ENCODE measurements at regions not wholly inside any gene's neighbourhood (a gene's known extent, or its start where the extent isn't known, plus 50 kb on each side); places are given as distances from the start of the nearest gene placed in this dataset.

GRCh38 chr2:48145845-48146452 lies 168.5 kb upstream of the FOXN2 start:
- no peak for DNase-seq

DNA sequence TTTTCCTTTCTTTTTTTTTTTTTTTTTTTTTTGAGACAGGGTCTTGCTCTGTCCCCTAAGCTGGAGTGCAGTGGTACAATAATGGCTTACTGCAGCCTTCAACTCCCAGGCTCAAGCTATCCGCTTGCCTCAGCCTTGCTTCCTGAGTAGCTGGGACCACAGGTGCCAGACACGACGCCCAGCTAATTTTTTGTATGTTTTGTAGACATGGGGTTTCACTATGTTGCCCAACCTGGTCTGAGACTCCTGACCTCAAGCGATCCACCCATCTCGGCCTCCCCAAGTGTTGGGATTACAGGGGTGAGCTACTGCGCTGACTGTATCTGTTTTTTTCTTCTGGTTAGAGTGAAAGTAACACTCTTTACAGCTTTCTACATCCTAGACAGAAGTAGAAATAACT lies 167.9 kb upstream of the FOXN2 start:
- DNase-seq = no peak

DNA sequence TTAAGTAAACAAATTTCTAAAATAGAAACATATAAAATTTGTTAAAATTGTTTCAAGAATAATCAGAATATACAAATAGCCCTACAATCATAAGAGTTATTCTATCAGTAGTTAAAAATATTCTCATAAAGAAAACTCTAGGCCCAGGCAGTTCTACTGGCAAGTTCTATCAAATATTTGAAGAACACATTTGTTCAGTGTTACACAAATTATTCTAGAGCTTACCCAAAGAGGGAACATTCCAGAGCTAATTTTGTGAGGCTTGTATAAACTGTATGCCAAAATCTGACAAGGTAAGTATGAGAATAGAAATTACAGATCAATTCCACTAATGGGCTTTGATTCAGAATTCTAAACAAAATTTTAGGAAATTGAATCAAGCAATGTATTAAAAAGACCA lies 166.8 kb upstream of the FOXN2 start:
- no peak for DNase-seq

- no peak for DNase-seq
Measured at GRCh38 chr2:48148841-48149430, 165.5 kb upstream of the FOXN2 start.

- DNase-seq = no peak
Measured at GRCh38 chr2:48157150-48157549, 157.3 kb upstream of the FOXN2 start.

GRCh38 chr2:48161628-48162027 lies 152.9 kb upstream of the FOXN2 start:
- no peak for DNase-seq

- DNase-seq = no peak
Measured at GRCh38 chr2:48162742-48163141, 151.7 kb upstream of the FOXN2 start.

DNA sequence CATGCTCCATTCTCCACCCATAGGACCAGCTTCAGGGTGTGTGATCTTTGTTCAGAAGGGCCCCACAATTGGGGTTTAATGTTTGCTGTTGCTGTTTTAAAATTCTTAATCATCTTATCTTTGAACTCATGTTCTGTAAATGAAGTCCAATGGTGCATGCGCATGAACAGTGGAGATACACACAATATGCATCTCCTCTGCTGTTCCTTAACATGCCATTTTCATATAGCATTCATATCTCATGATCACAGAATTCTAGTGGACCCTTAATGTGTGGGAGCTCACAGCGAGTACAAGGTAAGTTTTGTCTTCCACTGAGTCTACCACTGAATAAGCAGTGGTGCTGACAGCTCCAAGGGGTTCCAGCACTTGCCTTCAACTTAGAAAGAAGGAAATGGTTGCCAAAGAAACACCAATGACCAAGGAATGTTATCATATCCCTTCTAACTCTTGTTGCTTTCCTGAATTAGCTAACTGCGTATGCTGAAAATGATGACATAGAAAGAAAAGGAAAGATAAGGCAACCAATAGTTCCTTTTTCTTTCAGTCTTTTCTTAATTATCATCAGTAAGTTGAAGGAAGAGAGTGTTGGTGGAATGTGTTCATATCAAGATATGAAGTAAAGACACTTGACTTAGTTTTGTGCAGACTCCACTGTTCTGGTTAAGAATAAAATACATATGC lies 149.3 kb upstream of the FOXN2 start:
- DNase-seq = no peak

- DNase-seq = peak in 1 of 2 donors; percentile 26
Measured at GRCh38 chr2:48169141-48169592, 145.3 kb upstream of the FOXN2 start.

DNA sequence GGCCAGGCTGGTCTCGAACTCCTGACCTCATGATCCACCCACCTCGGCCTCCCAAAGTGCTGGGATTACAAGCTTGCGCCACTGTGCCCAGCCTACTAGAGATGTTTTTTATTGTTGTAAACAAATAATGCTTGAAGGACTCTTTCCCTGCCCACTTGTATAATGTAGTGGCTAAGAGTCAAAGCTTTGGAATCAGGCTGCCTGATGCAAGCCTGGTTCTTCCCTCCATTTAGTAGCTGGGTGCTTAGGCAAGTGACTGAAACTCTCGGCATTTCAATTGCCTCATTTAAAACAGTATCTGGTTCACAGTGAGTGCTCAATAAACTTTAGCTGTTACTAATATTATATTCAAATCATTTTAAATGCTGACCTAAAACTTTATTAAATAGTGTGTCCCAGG lies 144.2 kb upstream of the FOXN2 start:
- DNase-seq = no peak

- DNase-seq = no peak
Measured at GRCh38 chr2:48173141-48173540, 141.3 kb upstream of the FOXN2 start.

DNA sequence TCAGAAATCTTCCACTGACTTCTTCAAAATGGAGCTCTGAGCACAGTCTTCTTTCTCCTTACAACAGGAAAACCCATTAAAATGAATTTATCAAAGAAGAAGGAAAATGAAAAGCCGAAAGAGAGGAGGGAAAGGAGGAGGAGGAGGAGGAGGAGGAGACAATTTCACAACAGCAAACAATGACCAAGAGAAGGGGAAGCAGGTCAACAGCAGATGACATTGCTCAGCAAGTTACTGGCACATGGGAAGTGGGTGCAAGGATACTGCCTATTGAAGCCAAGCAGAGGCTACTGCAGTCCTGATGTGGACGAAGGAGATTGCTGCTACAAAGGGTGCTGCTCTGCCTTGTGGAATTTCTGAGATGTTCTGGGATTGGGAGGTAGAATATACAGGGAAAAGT lies 140.0 kb upstream of the FOXN2 start:
- DNase-seq = no peak

DNA sequence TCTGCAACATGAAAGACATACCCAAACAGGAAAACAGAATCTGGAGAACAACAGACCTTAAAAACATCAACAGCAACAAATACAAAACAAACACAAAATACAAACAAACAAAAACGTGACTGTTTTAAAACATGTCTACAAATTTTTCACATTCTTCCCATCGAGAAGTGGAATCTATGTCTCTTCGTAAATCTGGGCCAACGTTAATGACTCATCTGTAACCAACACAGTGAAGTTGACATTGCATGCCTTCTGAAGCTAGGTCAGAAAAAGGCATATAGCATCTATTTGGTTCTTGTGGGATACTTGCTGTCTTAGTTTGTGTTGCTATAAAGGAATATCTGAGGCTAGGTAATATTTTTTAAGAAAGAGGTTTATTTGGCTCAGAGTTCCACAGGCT lies 139.2 kb upstream of the FOXN2 start:
- no peak for DNase-seq

DNA sequence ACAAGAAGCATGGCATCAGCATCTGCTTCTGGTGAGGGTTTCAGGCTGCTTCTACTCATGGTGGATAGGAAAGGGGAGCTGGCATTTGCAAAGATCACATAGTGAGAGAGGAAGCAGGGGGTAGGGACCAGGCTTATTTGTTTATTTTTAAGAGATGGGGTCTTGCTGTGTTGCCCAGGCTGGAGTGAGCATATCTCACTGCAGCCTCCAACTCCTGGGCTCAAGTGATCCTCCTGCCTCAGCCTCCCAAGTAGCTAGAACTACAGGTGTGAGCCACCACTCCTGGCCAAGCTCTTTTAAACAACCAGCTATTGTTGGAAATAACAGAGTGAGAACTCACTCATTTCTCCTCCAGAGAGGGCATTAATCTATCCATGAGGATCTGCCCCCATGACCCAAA lies 138.8 kb upstream of the FOXN2 start:
- no peak for DNase-seq

DNA sequence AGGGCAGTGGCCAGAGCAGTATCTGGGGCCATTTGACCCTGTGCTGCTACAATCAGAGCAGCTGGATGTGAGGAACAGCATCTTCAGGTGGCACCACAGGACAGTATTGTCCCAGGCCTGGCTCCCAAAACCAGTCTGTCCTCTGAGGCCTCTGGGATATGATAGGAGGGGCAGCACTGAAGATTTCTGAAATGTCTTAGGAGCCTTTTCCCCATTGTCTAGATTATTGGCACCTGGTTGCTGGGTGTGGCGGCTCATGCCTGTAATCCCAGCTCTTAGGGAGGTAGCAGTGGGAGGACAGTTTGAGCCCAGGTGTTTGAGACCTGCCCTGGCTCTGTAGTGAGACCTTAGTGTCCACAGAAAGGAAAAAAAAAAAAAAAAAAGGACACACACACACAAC lies 137.6 kb upstream of the FOXN2 start:
- no peak for DNase-seq

GRCh38 chr2:48178611-48179010 lies 135.9 kb upstream of the FOXN2 start:
- DNase-seq = no peak

DNA sequence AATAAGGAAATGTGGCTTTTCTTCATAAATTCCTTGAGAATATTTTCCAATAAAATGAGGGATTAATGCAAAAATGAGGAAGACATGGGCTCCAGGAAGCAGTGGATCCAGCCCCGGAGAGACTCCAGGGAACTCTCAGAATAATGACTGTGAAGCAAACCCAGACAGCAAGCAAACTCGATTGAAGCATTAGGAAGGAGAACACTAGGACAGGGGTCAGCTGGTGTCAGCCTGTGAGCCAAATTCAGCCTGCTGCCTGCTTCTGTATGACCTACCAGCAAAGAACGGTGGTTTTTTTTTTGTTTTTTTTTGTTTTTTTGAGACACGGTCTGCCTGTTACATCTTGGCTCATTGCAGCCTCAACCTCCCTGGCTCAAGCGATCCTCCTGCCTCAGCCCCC lies 133.9 kb upstream of the FOXN2 start:
- DNase-seq = no peak

GRCh38 chr2:48183276-48183675 lies 131.2 kb upstream of the FOXN2 start:
- no peak for DNase-seq

DNA sequence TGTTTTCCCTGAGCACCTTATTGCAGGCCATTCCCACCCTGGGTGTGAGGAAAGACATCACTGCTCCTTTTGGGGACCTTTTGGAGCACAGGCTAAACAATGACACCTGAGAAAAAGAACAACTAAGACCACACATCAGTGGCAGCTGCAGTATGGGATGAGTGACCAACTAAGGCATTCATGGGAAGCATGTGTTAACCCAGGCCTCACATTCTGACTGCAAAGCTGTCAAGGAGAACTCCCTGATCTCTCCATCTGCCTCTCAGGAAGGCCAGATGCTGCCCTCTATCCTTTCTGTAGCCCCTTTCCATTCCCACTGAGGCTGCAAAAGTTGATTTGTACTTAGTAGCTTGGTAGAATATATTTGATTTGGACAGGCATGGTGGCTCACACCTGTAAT lies 130.5 kb upstream of the FOXN2 start:
- no peak for DNase-seq

DNA sequence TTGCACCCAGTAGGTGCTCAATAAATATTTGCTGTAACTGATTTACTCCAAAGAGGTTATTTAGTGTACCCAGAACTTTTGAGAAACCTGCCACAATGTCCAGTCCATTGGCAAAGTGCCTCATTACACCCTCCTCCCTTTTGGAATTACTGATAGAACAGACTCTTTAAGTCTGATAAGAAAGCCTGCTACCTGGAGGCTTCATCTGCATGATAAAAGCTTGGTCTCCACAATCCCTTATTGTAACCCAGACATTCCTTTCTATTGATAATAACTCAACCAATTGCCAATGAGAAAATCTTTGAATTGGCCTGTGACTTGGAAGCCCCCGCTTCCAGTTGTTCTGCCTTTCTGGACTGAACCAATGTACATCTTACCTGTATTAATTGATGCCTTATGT lies 127.0 kb upstream of the FOXN2 start:
- no peak for DNase-seq

GRCh38 chr2:48189552-48190228 lies 124.8 kb upstream of the FOXN2 start:
- DNase-seq = peak; percentile 3 to 53

GRCh38 chr2:48190230-48190629 lies 124.3 kb upstream of the FOXN2 start:
- DNase-seq = no peak

GRCh38 chr2:48194641-48195040 lies 119.8 kb upstream of the FOXN2 start:
- DNase-seq = no peak

DNA sequence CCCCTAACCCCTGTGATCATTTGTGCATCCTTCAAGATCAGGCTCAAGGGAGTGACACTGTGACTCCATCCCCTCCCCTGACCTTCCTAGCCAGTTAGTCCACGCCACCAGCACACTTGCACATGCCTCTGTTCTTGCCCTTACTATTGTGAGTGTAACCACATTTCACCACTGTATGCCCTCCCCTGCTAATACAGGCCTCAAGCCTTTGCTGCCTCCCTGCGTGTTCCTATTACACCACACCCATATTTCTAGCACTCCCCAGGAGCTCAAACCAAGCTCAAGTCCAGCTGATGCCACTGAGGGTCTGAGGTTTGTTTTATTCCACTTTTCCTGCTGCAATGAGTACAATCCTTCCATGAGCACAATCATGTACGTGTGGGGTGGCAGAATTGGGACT lies 119.3 kb upstream of the FOXN2 start:
- no peak for DNase-seq
